Body of pancreas (tissue), 4 donors: ENCODE measurements at regions not wholly inside any gene's neighbourhood (a gene's known extent, or its start where the extent isn't known, plus 50 kb on each side); places are given as distances from the start of the nearest gene placed in this dataset.

Experiments
- ATAC-seq: fragments of 150-250 bp; one replicate; pipeline ENCODE4 v1.9.1; 2016
- DNase-seq, 4 donors: peaks; one replicate each; pipeline ENCODE4 v3.0.0-alpha.2; 2019
- H3K27ac ChIP-seq, 4 donors: fragments of 200-600 bp; sonication (generic); 1 replicate in 3 of 4; 2 replicates in 1 of 4; pipeline versions ENCODE4 v1.5.1 to v1.6.1; 2016 to 2019; ENCODE audit warnings: mild to moderate bottlenecking in 1 of 4, mixed read lengths in 1 of 4, moderate library complexity in 1 of 4
- H3K27me3 ChIP-seq, 2 donors: fragments of 200-600 bp; sonication (generic); one replicate each; pipeline ENCODE4 v1.6.0; 2016; ENCODE audit warnings: mild to moderate bottlenecking in 1 of 2
- H3K36me3 ChIP-seq, 2 donors: fragments of 200-600 bp; sonication (generic); replicated peaks in 1 of 2; 2 replicates each; pipeline ENCODE4 v1.5.1; 2016; ENCODE audit warnings: low read depth in 2 of 2; ENCODE audit not compliant: insufficient read depth in 1 of 2
- H3K4me1 ChIP-seq: fragments of 200-600 bp; sonication (generic); one replicate; pipeline ENCODE4 v1.6.0; 2016
- H3K4me3 ChIP-seq, 2 donors: fragments of 200-600 bp; sonication (generic); 1 replicate in 1 of 2; 2 replicates in 1 of 2; pipeline ENCODE4 v1.5.1; 2016 to 2019
- H3K9me3 ChIP-seq, 3 donors: fragments of 200-600 bp; sonication (generic); 1 replicate in 2 of 3; 2 replicates in 1 of 3; pipeline ENCODE4 v1.5.1; 2016
- POLR2A ChIP-seq, 3 donors: fragments of 450-650 bp; IDR thresholded peaks; one replicate each; pipeline ENCODE4 v1.6.1; 2016; ENCODE audit warnings: antibody characterized with exemption in 3 of 3, mild to moderate bottlenecking in 2 of 3
- WGBS, 2 donors: methylation state at CpG; one replicate each; pipeline ENCODE4 v1.1.5; 2017; 5-methylcytosine and 5-hydroxymethylcytosine counted together
- intact Hi-C: fragments of 100-400 bp; cut with DNase I; formaldehyde crosslinking; loops from one replicate; pipeline ENCODE4 v1.15.1; 2023
- TF ChIP-seq, protein P1 (sequence below), 7 experiments: fragments of 450-650 bp in 4 of 7; fragments of 200-600 bp in 3 of 7; sonication (generic) in 3 of 7; IDR thresholded peaks; one replicate each; pipeline ENCODE4 v1.5.1; 2016 to 2019; ENCODE audit warnings: antibody characterized with exemption in 7 of 7

- WGBS, 2 donors, result 34 to 35% methylated on average over 3 of the region's 3 CpGs
- TF ChIP-seq, protein P1, sequence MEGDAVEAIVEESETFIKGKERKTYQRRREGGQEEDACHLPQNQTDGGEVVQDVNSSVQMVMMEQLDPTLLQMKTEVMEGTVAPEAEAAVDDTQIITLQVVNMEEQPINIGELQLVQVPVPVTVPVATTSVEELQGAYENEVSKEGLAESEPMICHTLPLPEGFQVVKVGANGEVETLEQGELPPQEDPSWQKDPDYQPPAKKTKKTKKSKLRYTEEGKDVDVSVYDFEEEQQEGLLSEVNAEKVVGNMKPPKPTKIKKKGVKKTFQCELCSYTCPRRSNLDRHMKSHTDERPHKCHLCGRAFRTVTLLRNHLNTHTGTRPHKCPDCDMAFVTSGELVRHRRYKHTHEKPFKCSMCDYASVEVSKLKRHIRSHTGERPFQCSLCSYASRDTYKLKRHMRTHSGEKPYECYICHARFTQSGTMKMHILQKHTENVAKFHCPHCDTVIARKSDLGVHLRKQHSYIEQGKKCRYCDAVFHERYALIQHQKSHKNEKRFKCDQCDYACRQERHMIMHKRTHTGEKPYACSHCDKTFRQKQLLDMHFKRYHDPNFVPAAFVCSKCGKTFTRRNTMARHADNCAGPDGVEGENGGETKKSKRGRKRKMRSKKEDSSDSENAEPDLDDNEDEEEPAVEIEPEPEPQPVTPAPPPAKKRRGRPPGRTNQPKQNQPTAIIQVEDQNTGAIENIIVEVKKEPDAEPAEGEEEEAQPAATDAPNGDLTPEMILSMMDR (IDR thresholded peaks at IDR 0.05), result no peak
- no peak for TF ChIP-seq POLR2A (IDR thresholded peaks at IDR 0.05)
- intact Hi-C loops, result no loop called here
Measured at GRCh38 chr2:4937550-4937949, 754.6 kb upstream of the SOX11 start.

GRCh38 chr2:4938206-4938605 is 754.0 kb upstream of the SOX11 start:
- H3K4me3 ChIP-seq, result no peak overlapping the region
- no peak for TF ChIP-seq POLR2A (IDR thresholded peaks at IDR 0.05)
- TF ChIP-seq, protein P1 (IDR thresholded peaks at IDR 0.05), result no peak
- ATAC-seq, result no peak
- H3K4me1 ChIP-seq, result no peaks in the 10 kb centered on the region
- H3K27ac ChIP-seq, result no peak overlapping the region
- WGBS, 2 donors, result 79 to 81% methylated on average over 6 of the region's 6 CpGs
- H3K27me3 ChIP-seq, result no peaks in the 10 kb centered on the region
- no peak for DNase-seq
- H3K9me3 ChIP-seq, result no peaks in the 10 kb centered on the region
- intact Hi-C loops, result no loop called here
- H3K36me3 ChIP-seq, result no peaks in the 10 kb centered on the region

More at GRCh38 chr2:4937550-4937949, 754.6 kb upstream of the SOX11 start:
- H3K27me3 ChIP-seq, result no peaks in the 10 kb centered on the region
- H3K9me3 ChIP-seq, result no peaks in the 10 kb centered on the region
- H3K27ac ChIP-seq, result no peak overlapping the region
- no peak for ATAC-seq
- H3K4me3 ChIP-seq, result no peak overlapping the region
- no peaks in the 10 kb centered on the region for H3K4me1 ChIP-seq
- no peak for DNase-seq
- no peaks in the 10 kb centered on the region for H3K36me3 ChIP-seq

- no peak for TF ChIP-seq POLR2A (IDR thresholded peaks at IDR 0.05)
- TF ChIP-seq, protein P1 (IDR thresholded peaks at IDR 0.05), result no peak
Measured at GRCh38 chr2:4942441-4942840, 749.7 kb upstream of the SOX11 start.

GRCh38 chr2:4947911-4948310 is 744.3 kb upstream of the SOX11 start:
- ATAC-seq, result no peak

More at GRCh38 chr2:4942441-4942840, 749.7 kb upstream of the SOX11 start:
- Histone ChIP-seq H3K9me3 (no peaks in the 10 kb centered on the region), H3K4me1 (no peaks in the 10 kb centered on the region), H3K27me3 (no peaks in the 10 kb centered on the region), H3K36me3 (no peaks in the 10 kb centered on the region), H3K27ac (no peak overlapping the region), H3K4me3 (no peak overlapping the region)
- 63 to 66% methylated on average over 4 of the region's 4 CpGs for WGBS, 2 donors
- no peak for DNase-seq
- intact Hi-C loops, result no loop called here
- ATAC-seq, result no peak

GRCh38 chr2:4951368-4951767 is 740.8 kb upstream of the SOX11 start:
- ATAC-seq, result no peak
- TF ChIP-seq POLR2A (IDR thresholded peaks at IDR 0.05), result no peak
- TF ChIP-seq, protein P1 (IDR thresholded peaks at IDR 0.05), result no peak
- Histone ChIP-seq H3K4me1 (no peaks in the 10 kb centered on the region), H3K27me3 (no peaks in the 10 kb centered on the region), H3K9me3 (no peaks in the 10 kb centered on the region), H3K27ac (no peak overlapping the region), H3K4me3 (no peak overlapping the region), H3K36me3 (no peaks in the 10 kb centered on the region)
- intact Hi-C loops, result no loop called here
- 86 to 96% methylated on average over 4 of the region's 4 CpGs for WGBS, 2 donors
- DNase-seq, result no peak

More at GRCh38 chr2:4947911-4948310, 744.3 kb upstream of the SOX11 start:
- Histone ChIP-seq H3K27ac (no peak overlapping the region), H3K27me3 (no peaks in the 10 kb centered on the region), H3K36me3 (no peaks in the 10 kb centered on the region), H3K4me1 (no peaks in the 10 kb centered on the region), H3K4me3 (no peak overlapping the region), H3K9me3 (no peaks in the 10 kb centered on the region)
- intact Hi-C loops, result no loop called here
- TF ChIP-seq, protein P1 (IDR thresholded peaks at IDR 0.05), result no peak
- 49 to 58% methylated on average over 2 of the region's 2 CpGs for WGBS, 2 donors
- DNase-seq, result no peak
